ENCODE measurements at regions not wholly inside any gene's neighbourhood (a gene's known extent, or its start where the extent isn't known, plus 50 kb on each side); places are given as distances from the start of the nearest gene placed in this dataset.
A peak's percentile ranks its signal among the peaks of the same experiment; 100 is the strongest.

DNA sequence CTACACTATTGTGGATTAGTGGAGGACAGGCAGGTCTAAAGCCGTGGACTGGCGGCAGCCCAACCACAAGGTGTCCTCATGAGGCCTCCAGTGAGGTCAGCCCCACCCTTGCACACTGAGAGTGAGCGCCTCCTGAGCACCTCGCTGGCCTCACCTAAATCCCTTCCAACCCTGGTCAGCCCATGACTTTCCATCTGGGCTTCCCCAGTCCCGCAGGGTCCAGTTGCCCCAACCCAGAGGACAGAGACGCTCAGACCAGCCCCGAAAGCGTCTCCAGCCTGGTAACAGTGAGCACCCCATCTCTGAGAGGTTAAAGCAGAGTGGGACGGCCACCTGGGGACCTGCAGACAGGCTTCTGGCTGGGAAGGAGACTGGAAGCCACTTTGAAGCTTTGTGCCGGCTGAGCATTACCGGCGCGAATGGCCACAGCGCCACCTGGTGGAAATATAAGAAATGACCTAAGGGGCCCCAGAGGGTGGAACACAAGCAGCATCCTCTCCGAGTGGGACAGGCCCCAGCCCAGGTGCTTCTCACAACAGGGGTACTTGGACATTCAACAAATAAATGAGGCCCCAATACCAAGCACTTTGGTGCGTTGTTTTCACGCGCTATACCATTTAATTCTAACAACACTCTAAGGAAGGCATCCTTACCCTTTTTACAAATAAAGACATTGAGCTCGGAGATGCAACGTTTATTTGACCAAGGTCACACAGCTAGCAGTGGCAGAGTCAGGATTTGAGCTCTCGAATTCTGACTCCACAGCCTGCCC, 65.7 kb upstream of the TOP1 start:
- TF ChIP-seq, protein P1, sequence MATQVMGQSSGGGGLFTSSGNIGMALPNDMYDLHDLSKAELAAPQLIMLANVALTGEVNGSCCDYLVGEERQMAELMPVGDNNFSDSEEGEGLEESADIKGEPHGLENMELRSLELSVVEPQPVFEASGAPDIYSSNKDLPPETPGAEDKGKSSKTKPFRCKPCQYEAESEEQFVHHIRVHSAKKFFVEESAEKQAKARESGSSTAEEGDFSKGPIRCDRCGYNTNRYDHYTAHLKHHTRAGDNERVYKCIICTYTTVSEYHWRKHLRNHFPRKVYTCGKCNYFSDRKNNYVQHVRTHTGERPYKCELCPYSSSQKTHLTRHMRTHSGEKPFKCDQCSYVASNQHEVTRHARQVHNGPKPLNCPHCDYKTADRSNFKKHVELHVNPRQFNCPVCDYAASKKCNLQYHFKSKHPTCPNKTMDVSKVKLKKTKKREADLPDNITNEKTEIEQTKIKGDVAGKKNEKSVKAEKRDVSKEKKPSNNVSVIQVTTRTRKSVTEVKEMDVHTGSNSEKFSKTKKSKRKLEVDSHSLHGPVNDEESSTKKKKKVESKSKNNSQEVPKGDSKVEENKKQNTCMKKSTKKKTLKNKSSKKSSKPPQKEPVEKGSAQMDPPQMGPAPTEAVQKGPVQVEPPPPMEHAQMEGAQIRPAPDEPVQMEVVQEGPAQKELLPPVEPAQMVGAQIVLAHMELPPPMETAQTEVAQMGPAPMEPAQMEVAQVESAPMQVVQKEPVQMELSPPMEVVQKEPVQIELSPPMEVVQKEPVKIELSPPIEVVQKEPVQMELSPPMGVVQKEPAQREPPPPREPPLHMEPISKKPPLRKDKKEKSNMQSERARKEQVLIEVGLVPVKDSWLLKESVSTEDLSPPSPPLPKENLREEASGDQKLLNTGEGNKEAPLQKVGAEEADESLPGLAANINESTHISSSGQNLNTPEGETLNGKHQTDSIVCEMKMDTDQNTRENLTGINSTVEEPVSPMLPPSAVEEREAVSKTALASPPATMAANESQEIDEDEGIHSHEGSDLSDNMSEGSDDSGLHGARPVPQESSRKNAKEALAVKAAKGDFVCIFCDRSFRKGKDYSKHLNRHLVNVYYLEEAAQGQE (IDR thresholded peaks at IDR 0.05; ENCODE audit: low read depth) = no peak
- TF ChIP-seq CEBPB (IDR thresholded peaks at IDR 0.05; ENCODE audit: low read depth) = no peak
- TF ChIP-seq, protein P2, sequence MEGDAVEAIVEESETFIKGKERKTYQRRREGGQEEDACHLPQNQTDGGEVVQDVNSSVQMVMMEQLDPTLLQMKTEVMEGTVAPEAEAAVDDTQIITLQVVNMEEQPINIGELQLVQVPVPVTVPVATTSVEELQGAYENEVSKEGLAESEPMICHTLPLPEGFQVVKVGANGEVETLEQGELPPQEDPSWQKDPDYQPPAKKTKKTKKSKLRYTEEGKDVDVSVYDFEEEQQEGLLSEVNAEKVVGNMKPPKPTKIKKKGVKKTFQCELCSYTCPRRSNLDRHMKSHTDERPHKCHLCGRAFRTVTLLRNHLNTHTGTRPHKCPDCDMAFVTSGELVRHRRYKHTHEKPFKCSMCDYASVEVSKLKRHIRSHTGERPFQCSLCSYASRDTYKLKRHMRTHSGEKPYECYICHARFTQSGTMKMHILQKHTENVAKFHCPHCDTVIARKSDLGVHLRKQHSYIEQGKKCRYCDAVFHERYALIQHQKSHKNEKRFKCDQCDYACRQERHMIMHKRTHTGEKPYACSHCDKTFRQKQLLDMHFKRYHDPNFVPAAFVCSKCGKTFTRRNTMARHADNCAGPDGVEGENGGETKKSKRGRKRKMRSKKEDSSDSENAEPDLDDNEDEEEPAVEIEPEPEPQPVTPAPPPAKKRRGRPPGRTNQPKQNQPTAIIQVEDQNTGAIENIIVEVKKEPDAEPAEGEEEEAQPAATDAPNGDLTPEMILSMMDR (IDR thresholded peaks at IDR 0.05 in 2 of 3, conservative IDR thresholded peaks at IDR 0.05 in 1 of 3; ENCODE audit: borderline replicate concordance in 1 of 3, insufficient read depth in 1 of 3, low read depth in 2 of 3, low read length in 2 of 3) = peak; percentile 67 to 89 (median 79)
- TF ChIP-seq, protein P3, sequence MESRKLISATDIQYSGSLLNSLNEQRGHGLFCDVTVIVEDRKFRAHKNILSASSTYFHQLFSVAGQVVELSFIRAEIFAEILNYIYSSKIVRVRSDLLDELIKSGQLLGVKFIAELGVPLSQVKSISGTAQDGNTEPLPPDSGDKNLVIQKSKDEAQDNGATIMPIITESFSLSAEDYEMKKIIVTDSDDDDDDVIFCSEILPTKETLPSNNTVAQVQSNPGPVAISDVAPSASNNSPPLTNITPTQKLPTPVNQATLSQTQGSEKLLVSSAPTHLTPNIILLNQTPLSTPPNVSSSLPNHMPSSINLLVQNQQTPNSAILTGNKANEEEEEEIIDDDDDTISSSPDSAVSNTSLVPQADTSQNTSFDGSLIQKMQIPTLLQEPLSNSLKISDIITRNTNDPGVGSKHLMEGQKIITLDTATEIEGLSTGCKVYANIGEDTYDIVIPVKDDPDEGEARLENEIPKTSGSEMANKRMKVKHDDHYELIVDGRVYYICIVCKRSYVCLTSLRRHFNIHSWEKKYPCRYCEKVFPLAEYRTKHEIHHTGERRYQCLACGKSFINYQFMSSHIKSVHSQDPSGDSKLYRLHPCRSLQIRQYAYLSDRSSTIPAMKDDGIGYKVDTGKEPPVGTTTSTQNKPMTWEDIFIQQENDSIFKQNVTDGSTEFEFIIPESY (IDR thresholded peaks at IDR 0.05; ENCODE audit: extremely low read depth, insufficient replicate concordance, low read length) = no peak
- no peak for TF ChIP-seq YY1 (IDR thresholded peaks at IDR 0.05; ENCODE audit: extremely low read depth, insufficient replicate concordance, low read depth, low read length)
- TF ChIP-seq ELF1 (IDR thresholded peaks at IDR 0.05; ENCODE audit: borderline replicate concordance, low read depth) = no peak
- TF ChIP-seq, protein P4, sequence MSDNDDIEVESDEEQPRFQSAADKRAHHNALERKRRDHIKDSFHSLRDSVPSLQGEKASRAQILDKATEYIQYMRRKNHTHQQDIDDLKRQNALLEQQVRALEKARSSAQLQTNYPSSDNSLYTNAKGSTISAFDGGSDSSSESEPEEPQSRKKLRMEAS (IDR thresholded peaks at IDR 0.05) = no peak
- TF ChIP-seq POLR2A (IDR thresholded peaks at IDR 0.05; ENCODE audit: borderline replicate concordance, extremely low read depth, insufficient read depth, insufficient read length) = no peak
- no peak for TF ChIP-seq SP1 (IDR thresholded peaks at IDR 0.05; ENCODE audit: low read depth)
- no peak for TF ChIP-seq POLR2AphosphoS5 (IDR thresholded peaks at IDR 0.05; ENCODE audit: low read depth, low read length)
- TF ChIP-seq RAD21 (IDR thresholded peaks at IDR 0.05; ENCODE audit: low read depth) = peak; percentile 89
